ENCODE measurements at regions not wholly inside any gene's neighbourhood (a gene's known extent, or its start where the extent isn't known, plus 50 kb on each side); places are given as distances from the start of the nearest gene placed in this dataset.

- DNase-seq (ENCODE audit: insufficient read length, low spot score): no peak
- TF ChIP-seq TAF1 (IDR thresholded peaks at IDR 0.05; ENCODE audit: low read depth, low read length) (no peak), POLR2A (IDR thresholded peaks at IDR 0.05; ENCODE audit: low read depth, low read length) (no peak), PAX5 (IDR thresholded peaks at IDR 0.05; ENCODE audit: insufficient read depth, low read length, severe bottlenecking) (no peak), POU2F2 (IDR thresholded peaks at IDR 0.05; ENCODE audit: low read depth, low read length) (no peak), POLR2AphosphoS5 (IDR thresholded peaks at IDR 0.05; ENCODE audit: low read depth, low read length) (no peak), SPI1 (IDR thresholded peaks at IDR 0.05; ENCODE audit: low read depth, low read length) (no peak)
- FAIRE-seq: no peak
Observed at GRCh38 chr1:226487921-226488320, 60.6 kb upstream of the STUM start.

- FAIRE-seq (no peak), DNase-seq (ENCODE audit: insufficient read length, low spot score) (no peak)
- no peak for TF ChIP-seq POLR2AphosphoS5 (IDR thresholded peaks at IDR 0.05; ENCODE audit: low read depth, low read length)
- TF ChIP-seq TAF1 (IDR thresholded peaks at IDR 0.05; ENCODE audit: low read depth, low read length): no peak
- TF ChIP-seq POLR2A (IDR thresholded peaks at IDR 0.05; ENCODE audit: low read depth, low read length): no peak
- TF ChIP-seq SPI1 (IDR thresholded peaks at IDR 0.05; ENCODE audit: low read depth, low read length): no peak
- no peak for TF ChIP-seq POU2F2 (IDR thresholded peaks at IDR 0.05; ENCODE audit: low read depth, low read length)
Observed at GRCh38 chr1:226489718-226490425, 58.7 kb upstream of the STUM start.

- FAIRE-seq (no peak), DNase-seq (ENCODE audit: insufficient read length, low spot score) (no peak)
Observed at GRCh38 chr1:226490426-226490809, 58.1 kb upstream of the STUM start.

GRCh38 chr1:226491093-226491850, 57.3 kb upstream of the STUM start:
- FAIRE-seq (no peak), DNase-seq (ENCODE audit: insufficient read length, low spot score) (no peak)
- TF ChIP-seq POLR2AphosphoS5 (IDR thresholded peaks at IDR 0.05; ENCODE audit: low read depth, low read length) (no peak), TAF1 (IDR thresholded peaks at IDR 0.05; ENCODE audit: low read depth, low read length) (no peak), SPI1 (IDR thresholded peaks at IDR 0.05; ENCODE audit: low read depth, low read length) (no peak), POU2F2 (IDR thresholded peaks at IDR 0.05; ENCODE audit: low read depth, low read length) (no peak), POLR2A (IDR thresholded peaks at IDR 0.05; ENCODE audit: low read depth, low read length) (no peak), PAX5 (IDR thresholded peaks at IDR 0.05; ENCODE audit: insufficient read depth, low read length, severe bottlenecking) (no peak)

More at GRCh38 chr1:226490426-226490809, 58.1 kb upstream of the STUM start:
- TF ChIP-seq POU2F2 (IDR thresholded peaks at IDR 0.05; ENCODE audit: low read depth, low read length): no peak
- TF ChIP-seq PAX5 (IDR thresholded peaks at IDR 0.05; ENCODE audit: insufficient read depth, low read length, severe bottlenecking): no peak
- no peak for TF ChIP-seq POLR2A (IDR thresholded peaks at IDR 0.05; ENCODE audit: low read depth, low read length)
- TF ChIP-seq TAF1 (IDR thresholded peaks at IDR 0.05; ENCODE audit: low read depth, low read length): no peak

- no peak for FAIRE-seq
- TF ChIP-seq POLR2AphosphoS5 (IDR thresholded peaks at IDR 0.05; ENCODE audit: low read depth, low read length): no peak
- TF ChIP-seq SPI1 (IDR thresholded peaks at IDR 0.05; ENCODE audit: low read depth, low read length): no peak
- no peak for TF ChIP-seq POLR2A (IDR thresholded peaks at IDR 0.05; ENCODE audit: low read depth, low read length)
- no peak for TF ChIP-seq TAF1 (IDR thresholded peaks at IDR 0.05; ENCODE audit: low read depth, low read length)
- no peak for TF ChIP-seq PAX5 (IDR thresholded peaks at IDR 0.05; ENCODE audit: insufficient read depth, low read length, severe bottlenecking)
- TF ChIP-seq POU2F2 (IDR thresholded peaks at IDR 0.05; ENCODE audit: low read depth, low read length): no peak
- DNase-seq (ENCODE audit: insufficient read length, low spot score): no peak
Observed at GRCh38 chr1:226492426-226493137, 56.0 kb upstream of the STUM start.

- TF ChIP-seq POLR2A (IDR thresholded peaks at IDR 0.05; ENCODE audit: low read depth, low read length): no peak
- TF ChIP-seq POLR2AphosphoS5 (IDR thresholded peaks at IDR 0.05; ENCODE audit: low read depth, low read length): no peak
- TF ChIP-seq SPI1 (IDR thresholded peaks at IDR 0.05; ENCODE audit: low read depth, low read length): no peak
- no peak for TF ChIP-seq TAF1 (IDR thresholded peaks at IDR 0.05; ENCODE audit: low read depth, low read length)
- no peak for TF ChIP-seq POU2F2 (IDR thresholded peaks at IDR 0.05; ENCODE audit: low read depth, low read length)
- TF ChIP-seq PAX5 (IDR thresholded peaks at IDR 0.05; ENCODE audit: insufficient read depth, low read length, severe bottlenecking): no peak
- DNase-seq (ENCODE audit: insufficient read length, low spot score) (no peak), FAIRE-seq (no peak)
Observed at GRCh38 chr1:226494092-226494609, 54.4 kb upstream of the STUM start.

- no peak for TF ChIP-seq TAF1 (IDR thresholded peaks at IDR 0.05; ENCODE audit: low read depth, low read length)
- TF ChIP-seq POLR2AphosphoS5 (IDR thresholded peaks at IDR 0.05; ENCODE audit: low read depth, low read length): no peak
- TF ChIP-seq PAX5 (IDR thresholded peaks at IDR 0.05; ENCODE audit: insufficient read depth, low read length, severe bottlenecking): no peak
- FAIRE-seq: no peak
- DNase-seq (ENCODE audit: insufficient read length, low spot score): no peak
Observed at GRCh38 chr1:226495716-226496115, 52.8 kb upstream of the STUM start.

GRCh38 chr1:226496453-226497015, 52.0 kb upstream of the STUM start:
- FAIRE-seq (no peak), DNase-seq (ENCODE audit: insufficient read length, low spot score) (no peak)
- TF ChIP-seq SPI1 (IDR thresholded peaks at IDR 0.05; ENCODE audit: low read depth, low read length): no peak

- no peak for DNase-seq (ENCODE audit: insufficient read length, low spot score)
- no peak for TF ChIP-seq POU2F2 (IDR thresholded peaks at IDR 0.05; ENCODE audit: low read depth, low read length)
- no peak for TF ChIP-seq SPI1 (IDR thresholded peaks at IDR 0.05; ENCODE audit: low read depth, low read length)
- no peak for TF ChIP-seq POLR2AphosphoS5 (IDR thresholded peaks at IDR 0.05; ENCODE audit: low read depth, low read length)
- TF ChIP-seq POLR2A (IDR thresholded peaks at IDR 0.05; ENCODE audit: low read depth, low read length): no peak
- no peak for TF ChIP-seq TAF1 (IDR thresholded peaks at IDR 0.05; ENCODE audit: low read depth, low read length)
- no peak for TF ChIP-seq PAX5 (IDR thresholded peaks at IDR 0.05; ENCODE audit: insufficient read depth, low read length, severe bottlenecking)
- no peak for FAIRE-seq
Observed at GRCh38 chr1:226497276-226497833, 51.2 kb upstream of the STUM start.

All from GM12891 (cell line).